Activated T-helper 1 cell treated with anti-CD3 and anti-CD28 coated beads, Interleukin-12 subunit alpha, Interleukin-12 subunit beta, Interleukin-2, Interleukin-4 antibody, amounts not matched to agents 30 ng/mL and 10 ng/mL and 1 ng/mL, durations not matched to agents 14 hours and 24 hours and 36 hours (primary cell): ENCODE measurements at regions not wholly inside any gene's neighbourhood (a gene's known extent, or its start where the extent isn't known, plus 50 kb on each side); places are given as distances from the start of the nearest gene placed in this dataset.
"Not testable (repeated sequence)": the region's sequence is repeated elsewhere in the genome, so short reads cannot be mapped to it uniquely, and the experiment has no call there.

Source experiments
- DNase-seq: peaks from one replicate; pipeline ENCODE4 v3.0.0; 2021; ENCODE audit warnings: low spot score
- H3K27ac Mint-ChIP-seq: one replicate; pipeline ENCODE4 v1.8.0; 2021; ENCODE audit warnings: mild to moderate bottlenecking, mixed read lengths
- H3K27me3 Mint-ChIP-seq: one replicate; pipeline ENCODE4 v1.8.0; 2022; ENCODE audit warnings: mild to moderate bottlenecking, moderate library complexity, mixed read lengths; ENCODE audit not compliant: insufficient read depth
- H3K36me3 Mint-ChIP-seq: one replicate; pipeline ENCODE4 v1.8.0; 2021; ENCODE audit warnings: low read depth, mixed read lengths
- H3K4me1 Mint-ChIP-seq: one replicate; pipeline ENCODE4 v1.8.0; 2021; ENCODE audit warnings: low read depth, mixed read lengths
- H3K4me3 Mint-ChIP-seq: one replicate; pipeline ENCODE4 v1.8.0; 2021; ENCODE audit warnings: mild to moderate bottlenecking, moderate library complexity, mixed read lengths
- H3K9me3 Mint-ChIP-seq: one replicate; pipeline ENCODE4 v1.8.0; 2021; ENCODE audit warnings: mixed read lengths
- intact Hi-C: fragments of 100-400 bp; cut with micrococcal nuclease; formaldehyde crosslinking; loops from one replicate; pipeline ENCODE4 v1.15.1; 2024

DNA sequence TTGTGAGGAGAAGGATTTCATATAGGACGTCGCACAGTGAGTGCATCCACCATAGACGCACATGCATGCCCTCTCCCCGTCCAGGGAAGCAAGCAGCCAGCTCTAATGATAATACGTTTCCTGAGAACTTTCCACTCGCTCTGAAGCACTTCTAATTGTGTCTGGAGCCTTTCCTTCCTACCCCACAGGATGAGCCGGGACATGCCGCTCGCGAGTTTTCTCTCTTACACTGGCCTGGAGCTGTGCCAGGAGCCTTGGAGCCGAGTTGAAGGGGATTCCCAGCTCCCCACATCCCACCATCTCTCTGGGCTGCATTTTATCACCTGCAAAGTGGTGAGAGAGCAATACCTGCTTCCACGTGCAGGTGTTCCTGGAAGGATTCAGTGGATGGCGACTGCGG lies 368.1 kb downstream of the C16orf95 start:
- Mint-ChIP-seq H3K4me3 (no peak overlapping the region), H3K9me3 (no peaks in the 10 kb centered on the region), H3K36me3 (no peaks in the 10 kb centered on the region), H3K4me1 (no peaks in the 10 kb centered on the region), H3K27ac (no peak overlapping the region), H3K27me3 (no peaks in the 10 kb centered on the region)
- intact Hi-C loops = no loop called here
- DNase-seq = no peak

DNA sequence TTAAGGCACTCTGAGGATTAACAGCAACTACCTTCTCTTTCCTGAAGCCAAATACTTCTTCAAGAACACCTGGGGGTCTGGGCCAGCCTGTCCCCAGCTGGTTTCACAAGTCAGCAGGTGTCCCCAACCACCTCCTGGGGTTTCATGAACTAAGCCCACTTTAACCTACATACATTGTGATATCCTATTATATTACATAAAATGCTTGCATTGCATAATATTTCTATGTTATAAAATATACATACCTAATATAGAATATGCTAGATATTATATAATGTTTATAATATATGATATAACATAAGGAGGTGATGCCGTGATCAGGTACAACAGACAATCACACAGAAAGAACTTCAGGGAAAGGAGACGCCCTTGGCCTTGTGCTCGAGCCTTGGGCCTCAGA lies 367.6 kb downstream of the C16orf95 start:
- Mint-ChIP-seq H3K9me3 (no peaks in the 10 kb centered on the region), H3K4me3 (no peak overlapping the region), H3K27me3 (no peaks in the 10 kb centered on the region), H3K36me3 (no peaks in the 10 kb centered on the region), H3K4me1 (no peaks in the 10 kb centered on the region), H3K27ac (no peak overlapping the region)
- intact Hi-C loops = no loop called here
- DNase-seq = no peak

DNA sequence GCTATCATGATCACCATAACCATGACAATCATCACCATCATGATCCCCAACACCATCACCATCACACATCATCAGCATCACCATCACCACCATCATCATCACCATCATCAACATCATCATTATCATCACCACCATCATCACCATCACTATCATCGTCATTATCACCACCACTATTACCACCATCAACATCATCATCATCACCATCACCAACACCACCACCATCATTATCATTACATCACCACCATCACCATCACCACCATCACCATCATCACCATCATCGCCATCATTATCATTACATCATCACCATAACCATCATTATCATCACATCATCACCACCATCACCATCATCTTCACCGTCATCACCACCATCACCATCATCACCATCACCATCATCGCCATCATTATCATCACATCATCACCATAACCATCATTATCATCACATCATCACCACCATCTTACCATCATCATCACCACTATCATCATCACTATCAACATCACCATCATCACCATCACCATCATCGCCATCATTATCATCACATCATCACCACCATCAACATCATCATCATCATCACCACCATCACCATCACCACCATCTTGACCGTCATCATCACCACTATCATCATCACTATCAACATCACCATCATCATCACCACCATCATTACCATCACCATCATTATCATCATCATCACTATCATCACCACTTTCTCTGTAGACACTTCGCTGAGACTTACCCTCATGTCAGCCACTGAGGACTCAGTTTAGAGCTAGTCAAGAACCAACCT lies 366.0 kb downstream of the C16orf95 start:
- Mint-ChIP-seq H3K9me3 (no peaks in the 10 kb centered on the region), H3K27me3 (no peaks in the 10 kb centered on the region), H3K4me1 (no peaks in the 10 kb centered on the region), H3K36me3 (no peaks in the 10 kb centered on the region), H3K27ac (no peak overlapping the region), H3K4me3 (no peak overlapping the region)
- no peak for DNase-seq
- intact Hi-C loops = no loop called here

DNA sequence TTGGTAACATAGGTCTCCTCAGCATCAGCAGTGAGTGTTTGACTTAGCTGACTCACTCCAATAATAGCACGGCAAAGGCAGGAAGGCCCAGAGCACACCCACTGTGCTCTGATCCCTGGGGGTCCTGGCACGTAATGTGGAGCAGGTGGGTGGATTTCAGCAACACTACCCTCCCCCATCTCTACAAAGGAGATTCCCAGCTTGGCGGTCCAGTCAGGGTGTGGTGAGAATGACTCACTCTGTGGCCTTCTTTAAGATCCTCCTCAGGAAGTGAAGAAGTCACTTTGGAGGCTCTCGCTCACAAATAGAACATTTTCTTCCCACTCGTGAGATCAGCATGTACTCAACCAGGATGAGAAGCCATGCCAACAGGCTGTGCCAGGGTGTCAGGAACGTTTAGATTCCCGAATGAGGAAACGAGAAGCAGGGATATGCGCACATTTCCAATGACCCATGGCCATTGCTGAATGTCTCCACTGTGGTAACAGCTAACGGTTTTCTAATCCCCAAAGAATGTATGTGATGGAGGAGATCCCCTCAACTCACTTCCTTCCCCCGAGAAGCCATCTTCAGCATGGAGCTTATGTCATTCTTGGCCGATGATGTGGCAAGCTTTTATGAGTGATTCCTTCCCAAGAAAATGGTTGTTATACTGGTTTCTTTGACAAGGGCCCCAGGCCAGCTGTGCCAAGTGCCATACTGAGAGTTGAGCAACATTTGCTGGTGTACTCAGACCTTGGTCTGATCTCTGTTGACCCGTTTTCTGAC lies 365.2 kb downstream of the C16orf95 start:
- no peaks in the 10 kb centered on the region for H3K4me1 Mint-ChIP-seq
- no peak for DNase-seq
- intact Hi-C loops = no loop called here
- H3K36me3 Mint-ChIP-seq = no peaks in the 10 kb centered on the region
- H3K27ac Mint-ChIP-seq = no peak overlapping the region
- no peaks in the 10 kb centered on the region for H3K9me3 Mint-ChIP-seq
- no peak overlapping the region for H3K4me3 Mint-ChIP-seq
- peaks cover under 1% of the 10 kb centered on the region for H3K27me3 Mint-ChIP-seq

DNA sequence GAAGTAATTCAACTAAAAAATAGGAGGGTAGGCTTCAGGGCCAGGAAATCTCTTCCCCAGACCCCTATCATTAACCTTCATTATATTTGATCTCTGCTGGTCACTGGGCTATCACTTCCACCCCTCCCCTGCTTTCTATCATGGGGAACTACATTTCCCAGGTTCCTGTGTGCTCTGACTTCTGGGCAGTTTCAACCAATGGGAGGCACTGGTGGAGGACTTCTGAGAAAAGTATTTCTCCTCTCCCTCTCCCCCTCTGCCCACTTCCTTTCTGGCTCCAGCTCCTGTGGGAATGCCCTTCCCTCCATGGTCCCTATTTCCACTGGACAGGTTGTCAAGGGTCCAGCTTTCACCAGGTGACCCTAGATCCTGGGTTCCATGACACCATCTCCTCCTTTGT lies 364.4 kb downstream of the C16orf95 start:
- Mint-ChIP-seq H3K9me3 (no peaks in the 10 kb centered on the region), H3K27ac (no peak overlapping the region), H3K27me3 (peaks cover 2% of the 10 kb centered on the region), H3K4me1 (no peaks in the 10 kb centered on the region), H3K4me3 (no peak overlapping the region), H3K36me3 (no peaks in the 10 kb centered on the region)
- intact Hi-C loops = no loop called here
- no peak for DNase-seq

DNA sequence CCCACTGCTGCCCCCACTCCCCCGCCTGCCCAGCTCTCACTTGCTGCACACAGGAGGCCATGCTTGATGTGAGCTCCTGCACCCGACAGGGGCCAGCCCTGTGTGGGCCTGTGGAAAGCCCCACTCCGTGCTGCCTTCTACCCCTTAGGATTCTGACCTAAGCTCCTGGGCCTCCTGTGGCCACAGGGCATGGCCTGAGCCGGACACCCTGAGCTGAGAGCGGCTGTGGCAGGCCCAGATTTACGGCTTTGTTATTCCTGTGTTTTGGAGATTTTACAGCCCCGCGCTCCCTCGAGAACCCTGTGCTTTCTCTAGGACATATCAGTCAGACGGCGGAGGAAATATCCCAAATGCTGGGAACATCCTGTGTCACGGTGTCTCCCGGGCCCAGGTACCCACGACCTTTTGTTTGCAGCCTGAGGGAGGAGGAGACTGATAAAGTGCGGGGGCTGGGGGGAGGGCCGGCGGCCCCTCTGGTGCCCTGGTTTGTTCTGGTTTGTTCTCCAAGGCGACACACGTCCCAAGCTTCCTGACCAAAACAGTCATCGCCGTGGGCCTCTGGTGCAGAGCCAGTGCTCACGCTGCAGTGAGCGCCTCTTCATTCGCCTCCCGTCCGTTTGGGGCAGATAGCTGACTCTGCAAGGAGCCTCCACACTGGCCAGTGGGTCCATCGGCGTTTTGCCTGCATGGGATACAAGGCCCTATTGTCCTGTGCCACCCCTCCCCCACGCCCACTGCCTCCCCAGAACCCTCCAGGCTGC lies 363.4 kb downstream of the C16orf95 start:
- Mint-ChIP-seq H3K4me1 (no peaks in the 10 kb centered on the region), H3K36me3 (no peaks in the 10 kb centered on the region), H3K27ac (no peak overlapping the region), H3K4me3 (no peak overlapping the region), H3K27me3 (peaks cover 3% of the 10 kb centered on the region), H3K9me3 (no peaks in the 10 kb centered on the region)
- DNase-seq = no peak
- intact Hi-C loops = no loop called here

DNA sequence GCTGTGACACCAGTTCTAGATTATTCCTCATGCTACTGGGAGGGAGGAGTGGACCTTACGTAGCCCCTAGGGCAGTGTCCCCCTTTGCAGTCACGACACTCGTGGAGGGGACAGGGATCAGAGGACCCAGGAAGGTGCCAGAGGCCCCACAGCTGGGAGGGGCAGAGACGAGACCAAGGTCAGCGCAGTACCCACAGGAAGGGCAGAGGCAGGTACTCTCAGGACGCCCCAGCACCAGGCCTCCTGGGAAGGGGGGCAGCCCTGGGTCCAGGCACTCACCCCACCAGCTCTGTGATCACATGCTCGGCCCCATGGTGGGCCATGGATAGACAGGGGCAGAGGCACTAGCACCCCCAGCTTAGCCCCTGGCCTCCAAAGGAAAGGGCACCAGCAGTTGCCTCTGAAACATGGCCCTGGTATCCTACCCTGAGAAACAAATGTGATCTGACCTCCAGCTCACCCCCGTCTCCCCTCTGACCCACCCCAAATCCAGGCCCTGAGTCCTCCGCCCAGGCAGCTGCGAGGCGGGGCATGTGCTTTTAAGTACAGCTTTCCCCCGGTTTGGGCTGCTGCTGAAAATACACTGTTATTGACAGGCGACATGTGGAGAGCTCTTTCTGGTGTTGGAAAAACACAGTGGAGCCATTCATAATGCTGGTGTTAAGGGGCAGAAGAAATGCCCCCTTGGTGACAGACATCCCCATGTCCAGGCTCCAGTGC lies 361.9 kb downstream of the C16orf95 start:
- Mint-ChIP-seq H3K4me3 (no peak overlapping the region), H3K4me1 (no peaks in the 10 kb centered on the region), H3K27ac (no peak overlapping the region), H3K9me3 (no peaks in the 10 kb centered on the region), H3K36me3 (no peaks in the 10 kb centered on the region), H3K27me3 (peaks cover 7% of the 10 kb centered on the region)
- intact Hi-C loops = no loop called here
- no peak for DNase-seq

DNA sequence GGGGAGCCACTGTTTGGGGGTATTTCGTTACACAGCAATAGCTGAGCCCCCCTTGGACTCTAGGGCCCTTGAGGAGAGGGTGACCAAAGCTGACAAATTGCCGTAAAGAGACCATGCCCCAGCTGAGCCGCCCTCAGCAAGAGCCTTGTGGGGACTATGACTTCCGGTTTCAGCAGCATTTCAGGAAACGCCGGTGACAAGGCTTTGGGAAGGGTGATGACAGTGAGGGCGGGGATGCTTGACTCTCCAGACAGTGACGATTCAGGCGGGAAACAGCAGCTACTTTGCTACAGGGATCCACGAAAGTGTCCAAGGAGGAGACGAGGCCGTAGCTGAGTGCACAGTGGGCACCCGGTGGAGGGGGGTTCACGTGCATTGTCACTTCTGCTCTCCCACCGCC lies 360.8 kb downstream of the C16orf95 start:
- intact Hi-C loops = no loop called here
- DNase-seq = no peak
- H3K36me3 Mint-ChIP-seq = no peaks in the 10 kb centered on the region
- no peaks in the 10 kb centered on the region for H3K4me1 Mint-ChIP-seq
- no peak overlapping the region for H3K4me3 Mint-ChIP-seq
- peaks cover 7% of the 10 kb centered on the region for H3K27me3 Mint-ChIP-seq
- no peak overlapping the region for H3K27ac Mint-ChIP-seq
- no peaks in the 10 kb centered on the region for H3K9me3 Mint-ChIP-seq

DNA sequence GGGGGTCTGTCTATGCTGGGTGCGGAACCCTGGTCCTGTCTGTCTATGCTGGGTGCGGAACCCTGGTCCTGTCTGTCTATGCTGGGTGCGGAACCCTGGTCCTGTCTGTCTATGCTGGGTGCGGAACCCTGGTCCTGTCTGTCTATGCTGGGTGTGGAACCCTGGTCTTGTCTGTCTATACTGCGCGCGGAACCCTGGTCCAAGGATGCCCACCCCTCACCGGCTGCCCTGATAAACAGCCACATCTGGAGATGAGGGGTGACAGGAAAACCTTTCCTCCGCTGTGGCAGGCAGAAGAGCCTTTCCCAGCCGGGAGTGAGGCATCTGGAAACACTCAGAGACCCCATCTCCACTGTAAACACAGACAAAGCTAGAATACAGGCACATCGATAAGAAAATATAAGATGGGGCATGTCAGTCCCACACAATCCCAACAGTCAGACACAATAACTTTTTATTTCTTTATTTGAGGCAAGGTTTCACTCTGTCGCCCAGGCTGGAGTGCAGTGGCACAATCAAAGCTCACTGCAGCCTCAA lies 359.5 kb downstream of the C16orf95 start:
- H3K36me3 Mint-ChIP-seq, intact Hi-C loops, H3K9me3 Mint-ChIP-seq, H3K4me1 Mint-ChIP-seq, H3K4me3 Mint-ChIP-seq, H3K27me3 Mint-ChIP-seq, DNase-seq, H3K27ac Mint-ChIP-seq: not testable (repeated sequence)

DNA sequence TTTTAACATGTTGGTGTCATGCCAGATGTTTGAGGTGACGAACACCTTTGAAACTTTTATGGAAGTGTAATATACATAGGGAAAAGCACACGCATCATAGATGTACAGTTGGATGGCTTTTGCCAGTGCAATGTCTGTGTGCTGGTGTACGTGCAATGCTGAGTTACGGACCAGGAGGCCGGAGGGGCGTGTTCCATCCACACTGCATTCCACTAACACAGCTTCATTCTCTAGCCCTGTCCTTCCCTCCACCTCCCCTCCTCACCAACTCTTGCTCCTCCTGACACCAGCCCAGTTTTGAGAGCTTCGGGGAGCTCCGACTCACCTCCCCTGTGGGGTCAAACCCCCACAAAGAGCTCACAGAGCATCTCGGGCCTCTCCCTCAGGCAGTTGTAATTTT lies 358.8 kb downstream of the C16orf95 start:
- Mint-ChIP-seq H3K4me3 (no peak overlapping the region), H3K4me1 (no peaks in the 10 kb centered on the region), H3K27ac (no peak overlapping the region), H3K9me3 (no peaks in the 10 kb centered on the region), H3K36me3 (no peaks in the 10 kb centered on the region), H3K27me3 (peaks cover 7% of the 10 kb centered on the region)
- intact Hi-C loops = no loop called here
- no peak for DNase-seq

DNA sequence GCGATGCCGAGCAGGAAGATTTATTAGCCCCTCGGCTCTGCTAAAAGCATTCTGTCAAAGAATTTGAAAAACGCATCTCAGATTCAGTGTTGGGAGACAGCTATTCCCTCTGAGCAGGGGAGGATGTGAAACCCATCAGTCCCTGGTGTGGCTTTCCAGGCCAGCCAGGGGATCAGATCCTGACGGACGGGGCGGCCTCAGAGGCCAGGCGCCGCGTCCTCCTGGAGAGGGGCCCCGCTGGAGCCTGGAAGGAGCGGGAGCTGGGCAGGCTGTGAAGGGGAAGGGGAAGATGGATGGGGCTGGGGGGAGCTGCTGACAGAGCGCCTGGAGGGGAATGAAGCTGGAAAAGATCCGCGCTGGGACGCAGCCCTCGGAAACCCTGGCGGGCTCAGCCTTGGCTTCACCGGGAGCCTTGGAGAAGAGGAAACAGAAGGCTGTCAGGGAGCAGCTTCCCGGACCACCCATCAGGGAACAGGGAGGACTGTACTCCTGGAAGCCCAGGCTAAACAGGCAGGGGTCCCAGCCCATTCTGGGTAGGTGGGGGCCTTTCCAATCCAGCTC lies 358.0 kb downstream of the C16orf95 start:
- intact Hi-C loops = no loop called here
- DNase-seq = no peak
- H3K9me3 Mint-ChIP-seq = no peaks in the 10 kb centered on the region
- no peak overlapping the region for H3K4me3 Mint-ChIP-seq
- no peak overlapping the region for H3K27ac Mint-ChIP-seq
- H3K4me1 Mint-ChIP-seq = no peaks in the 10 kb centered on the region
- no peaks in the 10 kb centered on the region for H3K36me3 Mint-ChIP-seq
- peaks cover 7% of the 10 kb centered on the region for H3K27me3 Mint-ChIP-seq

DNA sequence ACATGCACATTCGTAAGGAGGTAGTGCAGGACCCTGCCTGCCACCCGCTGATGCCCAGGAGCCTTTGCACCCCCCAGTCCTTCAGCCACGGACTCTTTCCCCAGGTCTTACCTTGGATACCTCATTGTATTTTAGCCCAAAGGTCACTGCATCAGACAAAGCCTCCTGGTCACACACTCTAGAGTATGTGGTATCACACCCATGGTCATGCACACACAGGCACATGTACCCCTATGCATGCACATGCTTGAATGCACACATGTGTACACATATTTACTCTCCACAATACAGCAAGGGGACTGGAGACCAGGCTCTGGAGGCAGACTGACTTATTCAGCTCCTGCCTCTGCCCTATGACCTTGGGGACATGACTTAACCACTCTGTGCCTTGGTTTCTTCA lies 357.5 kb downstream of the C16orf95 start:
- Mint-ChIP-seq H3K36me3 (no peaks in the 10 kb centered on the region), H3K4me1 (no peaks in the 10 kb centered on the region), H3K27ac (no peak overlapping the region), H3K4me3 (no peak overlapping the region), H3K9me3 (no peaks in the 10 kb centered on the region), H3K27me3 (peaks cover 7% of the 10 kb centered on the region)
- DNase-seq = no peak
- intact Hi-C loops = no loop called here
